ENCODE measurements at regions not wholly inside any gene's neighbourhood (a gene's known extent, or its start where the extent isn't known, plus 50 kb on each side); places are given as distances from the start of the nearest gene placed in this dataset.

- DNase-seq, result no peak
Measured at GRCh38 chr3:127373441-127374085, 85.7 kb upstream of the PRR20G start.

- no peak for DNase-seq
Measured at GRCh38 chr3:127371846-127372245, 84.0 kb upstream of the PRR20G start.

- no peak for DNase-seq
Measured at GRCh38 chr3:127371334-127371733, 83.5 kb upstream of the PRR20G start.

GRCh38 chr3:127370906-127371305, 83.1 kb upstream of the PRR20G start:
- DNase-seq, result no peak

- no peak for DNase-seq
Measured at GRCh38 chr3:127369356-127369935, 81.6 kb upstream of the PRR20G start.

- DNase-seq, result no peak
Measured at GRCh38 chr3:127368186-127369032, 80.6 kb upstream of the PRR20G start.

- DNase-seq, result peak; percentile 18 to 62
Measured at GRCh38 chr3:127367593-127367992, 79.7 kb upstream of the PRR20G start.

- DNase-seq, result peak; percentile 68 to 82
Measured at GRCh38 chr3:127366383-127366782, 78.5 kb upstream of the PRR20G start.

- no peak for DNase-seq
Measured at GRCh38 chr3:127365163-127365798, 77.4 kb upstream of the PRR20G start.

- no peak for DNase-seq
Measured at GRCh38 chr3:127363891-127364290, 76.0 kb upstream of the PRR20G start.

GRCh38 chr3:127363171-127363570, 75.3 kb upstream of the PRR20G start:
- DNase-seq, result no peak

GRCh38 chr3:127360647-127361046, 72.8 kb upstream of the PRR20G start:
- DNase-seq, result no peak

- DNase-seq, result no peak
Measured at GRCh38 chr3:127358641-127359040, 70.8 kb upstream of the PRR20G start.

GRCh38 chr3:127356381-127356780, 68.5 kb upstream of the PRR20G start:
- DNase-seq, result no peak

- no peak for DNase-seq
Measured at GRCh38 chr3:127354761-127355160, 66.9 kb upstream of the PRR20G start.

GRCh38 chr3:127352612-127353011, 64.8 kb upstream of the PRR20G start:
- DNase-seq, result no peak

GRCh38 chr3:127351775-127352350, 64.0 kb upstream of the PRR20G start:
- DNase-seq, result no peak

GRCh38 chr3:127351321-127351720, 63.5 kb upstream of the PRR20G start:
- DNase-seq, result no peak

GRCh38 chr3:127350172-127351050, 62.6 kb upstream of the PRR20G start:
- no peak for DNase-seq

GRCh38 chr3:127349501-127350171, 61.8 kb upstream of the PRR20G start:
- no peak for DNase-seq

- DNase-seq, result peak in 1 of 2 experiments; percentile 10
Measured at GRCh38 chr3:127342735-127343134, 54.9 kb upstream of the PRR20G start.
